H1 (cell line): ENCODE measurements at regions not wholly inside any gene's neighbourhood (a gene's known extent, or its start where the extent isn't known, plus 50 kb on each side); places are given as distances from the start of the nearest gene placed in this dataset.

ENCODE experiments used
- CTCF ChIA-PET: fragments of 300-600 bp; sonication (Branson Sonifier 250); formaldehyde crosslinking; loops from one replicate; lab custom pipeline; 2021; ENCODE audit not compliant: partially characterized antibody; lab: Charles Lee
- POLR2A ChIA-PET: fragments of 300-600 bp; sonication (Branson Sonifier 250); formaldehyde crosslinking; loops from one replicate; lab custom pipeline; 2021; ENCODE audit warnings: inconsistent platforms; ENCODE audit not compliant: partially characterized antibody; lab: Charles Lee
- DNase-seq, 2 experiments: peaks; one replicate each; pipeline versions ENCODE4 v3.0.0 to v3.0.0-alpha.2; 2010 to 2022; ENCODE audit warnings: low spot score in 2 of 2, low read depth in 1 of 2, mixed read lengths in 1 of 2
- FAIRE-seq: peaks from 2 replicates; lab custom pipeline; 2011; peaks lifted over from hg19 to GRCh38; lab: Jason Lieb, UNC
- H2AFZ ChIP-seq: 2 replicates; pipeline ENCODE4 v1.8.1; 2012; ENCODE audit warnings: low read length, inconsistent platforms
- H2AK5ac ChIP-seq: 2 replicates; pipeline ENCODE4 v1.6.1; 2013; ENCODE audit warnings: low read depth, low read length
- H2BK120ac ChIP-seq: replicated peaks from 2 replicates; pipeline ENCODE3; 2013; ENCODE audit warnings: low read depth, low read length, inconsistent platforms
- H2BK12ac ChIP-seq: 2 replicates; pipeline ENCODE4 v1.6.1; 2013; ENCODE audit warnings: low read depth, low read length
- H2BK15ac ChIP-seq: 2 replicates; pipeline ENCODE4 v1.6.1; 2013; ENCODE audit warnings: low read length
- H2BK20ac ChIP-seq: 2 replicates; pipeline ENCODE4 v1.6.1; 2013; ENCODE audit warnings: low read length
- H2BK5ac ChIP-seq: 2 replicates; pipeline ENCODE4 v1.6.1; 2013; ENCODE audit warnings: low read depth, low read length
- H3K14ac ChIP-seq: 2 replicates; pipeline ENCODE4 v1.6.1; 2013; ENCODE audit warnings: inconsistent platforms; ENCODE audit not compliant: insufficient read length
- H3K18ac ChIP-seq: 2 replicates; pipeline ENCODE4 v1.6.1; 2013; ENCODE audit warnings: low read length; ENCODE audit errors: extremely low read depth
- H3K23ac ChIP-seq: 2 replicates; pipeline ENCODE4 v1.6.1; 2013; ENCODE audit warnings: inconsistent platforms; ENCODE audit not compliant: insufficient read length
- H3K23me2 ChIP-seq: 2 replicates; pipeline ENCODE4 v1.6.1; 2013; ENCODE audit warnings: low read depth, low read length
- H3K27ac ChIP-seq: 2 replicates; pipeline ENCODE4 v1.6.1; 2011; ENCODE audit warnings: low read depth, low read length, inconsistent platforms
- H3K27me3 ChIP-seq, 4 experiments: replicated peaks in 1 of 4; 1 replicate in 1 of 4; 2 replicates in 3 of 4; pipeline versions ENCODE4 v1.6.1 to v1.8.1; 2011 to 2013; ENCODE audit warnings: low read length in 3 of 4, mild to moderate bottlenecking in 3 of 4, inconsistent platforms in 2 of 4, mixed read lengths in 2 of 4, moderate library complexity in 1 of 4; ENCODE audit not compliant: control insufficient read depth in 3 of 4, insufficient read depth in 3 of 4; ENCODE audit errors: extremely low read depth in 1 of 4
- H3K36me3 ChIP-seq, 4 experiments: 2 replicates each; pipeline versions ENCODE4 v1.6.1 to v1.8.1; 2011 to 2013; ENCODE audit warnings: mild to moderate bottlenecking in 4 of 4, low read length in 3 of 4, moderate library complexity in 2 of 4, control low read depth in 1 of 4, inconsistent platforms in 1 of 4; ENCODE audit not compliant: insufficient read depth in 4 of 4, control insufficient read depth in 2 of 4
- H3K4ac ChIP-seq: replicated peaks from 2 replicates; pipeline ENCODE3; 2013; ENCODE audit warnings: low read length, low read depth, mixed read lengths, inconsistent platforms; ENCODE audit not compliant: insufficient read length
- H3K4me1 ChIP-seq, 4 experiments: replicated peaks in 1 of 4; 1 replicate in 1 of 4; 2 replicates in 3 of 4; pipeline versions ENCODE4 v1.6.1 to v1.8.1; 2011 to 2013; ENCODE audit warnings: low read length in 3 of 4, inconsistent platforms in 2 of 4, mixed read lengths in 1 of 4; ENCODE audit not compliant: insufficient read depth in 4 of 4, control insufficient read depth in 3 of 4
- H3K4me2 ChIP-seq, 2 experiments: 2 replicates each; pipeline versions ENCODE4 v1.6.1 to v1.8.1; 2011 to 2013; ENCODE audit warnings: low read depth in 2 of 2, low read length in 2 of 2, control low read depth in 1 of 2, inconsistent platforms in 1 of 2, mild to moderate bottlenecking in 1 of 2; ENCODE audit not compliant: insufficient read depth in 1 of 2
- H3K4me3 ChIP-seq, 4 experiments: fragments of 200-600, 300-600 bp in 1 of 4; sonication (generic), shearing (Covaris generic), sonication (Bioruptor Twin) in 1 of 4; 2 replicates each; pipeline versions ENCODE4 v1.5.1 to v1.8.1; 2011 to 2016; ENCODE audit warnings: low read length in 4 of 4, low read depth in 3 of 4, control low read depth in 2 of 4, inconsistent platforms in 2 of 4, mild to moderate bottlenecking in 2 of 4, mixed read lengths in 1 of 4, moderate library complexity in 1 of 4; ENCODE audit not compliant: insufficient read depth in 2 of 4; ENCODE audit errors: extremely low read depth in 1 of 4
- H3K56ac ChIP-seq: replicated peaks from 2 replicates; pipeline ENCODE3; 2013; ENCODE audit warnings: low read depth, mild to moderate bottlenecking, mixed read lengths, low read length, inconsistent platforms; ENCODE audit not compliant: insufficient read length
- H3K79me1 ChIP-seq: 2 replicates; pipeline ENCODE4 v1.6.1; 2013; ENCODE audit warnings: low read depth, low read length, control low read depth
- H3K79me2 ChIP-seq, 2 experiments: 2 replicates each; pipeline versions ENCODE4 v1.6.1 to v1.8.1; 2012 to 2013; ENCODE audit warnings: low read length in 2 of 2, mild to moderate bottlenecking in 2 of 2, inconsistent platforms in 1 of 2; ENCODE audit not compliant: insufficient read depth in 2 of 2, control insufficient read depth in 1 of 2
- H3K9ac ChIP-seq, 4 experiments: replicated peaks in 1 of 4; 1 replicate in 1 of 4; 2 replicates in 3 of 4; pipeline versions ENCODE4 v1.6.1 to v1.8.1; 2011 to 2013; ENCODE audit warnings: low read depth in 3 of 4, low read length in 3 of 4, control low read depth in 2 of 4, mild to moderate bottlenecking in 2 of 4, moderate library complexity in 2 of 4, inconsistent platforms in 1 of 4; ENCODE audit errors: extremely low read depth in 1 of 4
- H3K9me3 ChIP-seq, 2 experiments: 2 replicates each; pipeline versions ENCODE4 v1.6.1 to v1.8.1; 2012 to 2013; ENCODE audit warnings: mild to moderate bottlenecking in 2 of 2, moderate library complexity in 2 of 2, control low read depth in 1 of 2, inconsistent platforms in 1 of 2, low read depth in 1 of 2, low read length in 1 of 2, mixed read lengths in 1 of 2; ENCODE audit not compliant: insufficient read depth in 2 of 2
- H4K20me1 ChIP-seq, 2 experiments: replicated peaks in 1 of 2; 2 replicates each; pipeline versions ENCODE3 to v1.8.1; 2011 to 2013; ENCODE audit warnings: inconsistent platforms in 2 of 2, low read length in 2 of 2, mild to moderate bottlenecking in 1 of 2; ENCODE audit not compliant: insufficient read depth in 2 of 2, control insufficient read depth in 1 of 2
- H4K5ac ChIP-seq: 2 replicates; pipeline ENCODE4 v1.6.1; 2013; ENCODE audit warnings: low read length, low read depth, mixed read lengths, inconsistent platforms; ENCODE audit not compliant: insufficient read length
- H4K8ac ChIP-seq: 2 replicates; pipeline ENCODE4 v1.8.0; 2013; ENCODE audit warnings: mild to moderate bottlenecking, moderate library complexity, low read length, inconsistent platforms; ENCODE audit not compliant: insufficient read depth; ENCODE audit errors: extremely low read depth
- H4K91ac ChIP-seq: replicated peaks from 2 replicates; pipeline ENCODE3; 2013; ENCODE audit warnings: low read length, mixed read lengths, inconsistent platforms; ENCODE audit not compliant: insufficient read length
- ASH2L ChIP-seq: fragments of 200-600, 300-600 bp; sonication (generic); IDR thresholded peaks from one replicate; pipeline ENCODE4 v1.7.1; 2017; ENCODE audit warnings: low read length
- ATF3 ChIP-seq: IDR thresholded peaks from 2 replicates; pipeline ENCODE4 v1.6.1; 2011; ENCODE audit warnings: low read depth, mild to moderate bottlenecking, low read length; ENCODE audit not compliant: insufficient read depth
- CTCF ChIP-seq, 3 experiments: IDR thresholded peaks; 1 replicate in 2 of 3; 2 replicates in 1 of 3; pipeline versions ENCODE4 v1.5.1 to v1.6.1; 2011; ENCODE audit warnings: low read length in 3 of 3, mild to moderate bottlenecking in 3 of 3, inconsistent platforms in 2 of 3, low read depth in 1 of 3, moderate library complexity in 1 of 3; ENCODE audit not compliant: insufficient read depth in 1 of 3; ENCODE audit errors: control extremely low read depth in 1 of 3
- EGR1 ChIP-seq: IDR thresholded peaks from 2 replicates; pipeline ENCODE4 v1.6.1; 2011; ENCODE audit warnings: low read depth, low read length, borderline replicate concordance
- EP300 ChIP-seq, 2 experiments: IDR thresholded peaks; 1 replicate in 1 of 2; 2 replicates in 1 of 2; pipeline ENCODE4 v1.6.1; 2011 to 2012; ENCODE audit warnings: low read depth in 2 of 2, low read length in 2 of 2, mild to moderate bottlenecking in 2 of 2, borderline replicate concordance in 1 of 2, inconsistent platforms in 1 of 2, moderate library complexity in 1 of 2
- EZH2 ChIP-seq: fragments of 200-600 bp; sonication (generic); IDR thresholded peaks from 2 replicates; pipeline ENCODE4 v1.7.1; 2012; ENCODE audit warnings: low read depth, mild to moderate bottlenecking, moderate library complexity, low read length, inconsistent platforms; ENCODE audit not compliant: severe bottlenecking
- KDM4A ChIP-seq: IDR thresholded peaks from one replicate; pipeline ENCODE4 v1.7.1; 2012; ENCODE audit warnings: low read depth, mild to moderate bottlenecking, moderate library complexity, low read length, inconsistent platforms; ENCODE audit not compliant: severe bottlenecking
- POLR2AphosphoS5 ChIP-seq: IDR thresholded peaks from 2 replicates; pipeline ENCODE4 v1.6.1; 2011; ENCODE audit warnings: low read depth, low read length
- SAP30 ChIP-seq: fragments of 300-600 bp; sonication (generic); IDR thresholded peaks from 2 replicates; pipeline ENCODE4 v1.7.1; 2012; ENCODE audit warnings: low read length, moderate library complexity, mild to moderate bottlenecking, inconsistent platforms; ENCODE audit not compliant: insufficient read depth, insufficient replicate concordance
- SP4 ChIP-seq: IDR thresholded peaks from 2 replicates; pipeline ENCODE4 v1.6.1; 2012; ENCODE audit warnings: low read length, inconsistent platforms
- SRF ChIP-seq: IDR thresholded peaks from 2 replicates; pipeline ENCODE4 v1.6.1; 2011; ENCODE audit warnings: mild to moderate bottlenecking, low read depth, low read length, moderate library complexity
- WGBS, 2 experiments: shearing (Covaris generic) in 1 of 2; methylation state at CpG; one replicate each; pipeline versions ENCODE4 v1.1.6 to v1.1.7; 2013 to 2015; ENCODE audit warnings: low lambda C conversion rate in 2 of 2, mixed read lengths in 2 of 2, inconsistent platforms in 1 of 2, low coverage in 1 of 2, missing lambda C conversion rate in 1 of 2; ENCODE audit not compliant: insufficient replicate concordance in 2 of 2, insufficient coverage in 1 of 2, insufficient read length in 1 of 2; ENCODE audit errors: extremely low coverage in 1 of 2, missing lambda C conversion rate in 1 of 2; 5-methylcytosine and 5-hydroxymethylcytosine counted together

- Histone ChIP-seq H3K79me1 (no peaks in the 10 kb centered on the region), H3K27ac (no peak overlapping the region), H2BK5ac (no peak overlapping the region), H3K9ac (no peak overlapping the region), H3K4ac (no peak overlapping the region), H3K23ac (no peak overlapping the region), H2BK12ac (no peak overlapping the region), H2BK120ac (no peak overlapping the region), H4K8ac (no peak overlapping the region), H2BK20ac (no peak overlapping the region), H4K5ac (no peak overlapping the region), H3K4me3 (no peak overlapping the region), H3K14ac (no peak overlapping the region), H2BK15ac (no peak overlapping the region), H4K91ac (no peak overlapping the region), H2AFZ (no peak overlapping the region), H2AK5ac (no peak overlapping the region), H3K56ac (no peak overlapping the region), H3K18ac (no peak overlapping the region), H3K27me3 (no peaks in the 10 kb centered on the region; a peak in 1 of 7 replicates), H3K23me2 (no peaks in the 10 kb centered on the region), H3K4me1 (peaks cover 0 to 5% (median under 1%) of the 10 kb centered on the region in 4 experiments; a peak in 2 of 7 replicates), H4K20me1 (no peaks in the 10 kb centered on the region), H3K36me3 (no peaks in the 10 kb centered on the region), H3K4me2 (no peak overlapping the region), H3K79me2 (no peaks in the 10 kb centered on the region), H3K9me3 (no peaks in the 10 kb centered on the region)
- FAIRE-seq (no peak), DNase-seq (no peak)
- POLR2A ChIA-PET: no interaction called here
- CTCF ChIA-PET: no interaction called here
- WGBS, 2 experiments: 93% methylated on average over 5 of the region's 5 CpGs; no CpG with 5 or more reads in 1 of the 2 experiments
- no peak for TF ChIP-seq EZH2
- no peak for TF ChIP-seq SAP30
- TF ChIP-seq EGR1: no peak
- no peak for TF ChIP-seq ASH2L
- TF ChIP-seq EP300 (IDR thresholded peaks at IDR 0.05; ENCODE audit: borderline replicate concordance in 1 of 2, low read depth in 2 of 2, low read length in 2 of 2): no peak
- no peak for TF ChIP-seq CTCF (IDR thresholded peaks at IDR 0.05; ENCODE audit: control extremely low read depth in 1 of 3, insufficient read depth in 1 of 3, low read depth in 1 of 3, low read length in 3 of 3)
- TF ChIP-seq KDM4A: no peak
- no peak for TF ChIP-seq ATF3
- TF ChIP-seq POLR2AphosphoS5: no peak
- no peak for TF ChIP-seq SP4
- TF ChIP-seq SRF: no peak
These were observed 306.9 kb downstream of the BCL11B start for GRCh38 chr14:98965076-98965475.
